GM20431 (cell line): ENCODE measurements at regions not wholly inside any gene's neighbourhood (a gene's known extent, or its start where the extent isn't known, plus 50 kb on each side); places are given as distances from the start of the nearest gene placed in this dataset.

Experiments
- in situ Hi-C: fragments of 300-500 bp; cut with MseI, MboI; formaldehyde crosslinking; loops from one replicate; pipeline ENCODE4 v1.15.0; 2020; ENCODE audit warnings: low sequenced_read_pairs; ENCODE audit not compliant: unreplicated experiment

DNA sequence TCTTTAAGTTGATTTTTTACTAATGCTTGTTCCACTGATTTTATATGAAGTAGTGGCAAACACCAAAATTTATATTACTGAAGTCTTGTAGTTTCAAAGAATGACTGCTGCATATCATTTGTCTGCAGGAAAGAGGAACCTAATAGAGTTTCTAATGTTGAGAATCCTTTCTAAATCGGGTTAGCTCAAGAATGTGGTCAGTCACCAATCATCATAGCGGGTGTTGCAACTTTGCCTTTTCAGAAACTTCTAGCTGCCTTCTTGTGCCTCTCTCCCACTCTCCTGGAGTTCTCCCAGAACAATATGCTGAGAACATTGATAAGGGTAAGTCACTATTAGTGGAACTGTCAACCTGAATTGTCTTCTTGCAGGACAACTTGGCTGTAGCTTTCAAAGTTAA, 524.8 kb upstream of the SORCS1 start:
- in situ Hi-C loops: no loop called here

DNA sequence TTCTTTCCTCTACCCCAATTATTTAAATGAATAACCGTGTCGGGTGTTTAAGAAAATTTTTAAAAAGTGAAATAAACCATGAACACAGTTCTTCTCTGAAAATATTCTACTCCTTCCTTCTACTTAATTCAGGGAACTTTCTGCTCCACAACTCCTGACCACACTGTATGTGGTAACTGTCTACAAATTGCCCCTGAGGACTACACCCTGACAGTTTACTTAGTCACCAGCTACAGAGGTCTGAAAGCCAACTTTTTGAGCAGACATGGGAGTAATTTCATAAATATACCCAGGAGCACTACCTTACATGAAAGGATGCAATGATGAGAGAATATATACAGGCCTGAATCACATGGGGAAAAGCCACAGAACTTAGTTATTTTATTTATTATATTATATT, 523.2 kb upstream of the SORCS1 start:
- in situ Hi-C loops: no loop called here

GRCh38 chr10:107686095-107686494, 521.6 kb upstream of the SORCS1 start:
- in situ Hi-C loops: no loop called here

GRCh38 chr10:107671960-107672359, 507.5 kb upstream of the SORCS1 start:
- in situ Hi-C loops: no loop called here

- in situ Hi-C loops: no loop called here
Measured at GRCh38 chr10:107666214-107666613, 501.7 kb upstream of the SORCS1 start.

GRCh38 chr10:107665459-107665858, 501.0 kb upstream of the SORCS1 start:
- in situ Hi-C loops: no loop called here

- in situ Hi-C loops: no loop called here
Measured at GRCh38 chr10:107657851-107658250, 493.3 kb upstream of the SORCS1 start.

DNA sequence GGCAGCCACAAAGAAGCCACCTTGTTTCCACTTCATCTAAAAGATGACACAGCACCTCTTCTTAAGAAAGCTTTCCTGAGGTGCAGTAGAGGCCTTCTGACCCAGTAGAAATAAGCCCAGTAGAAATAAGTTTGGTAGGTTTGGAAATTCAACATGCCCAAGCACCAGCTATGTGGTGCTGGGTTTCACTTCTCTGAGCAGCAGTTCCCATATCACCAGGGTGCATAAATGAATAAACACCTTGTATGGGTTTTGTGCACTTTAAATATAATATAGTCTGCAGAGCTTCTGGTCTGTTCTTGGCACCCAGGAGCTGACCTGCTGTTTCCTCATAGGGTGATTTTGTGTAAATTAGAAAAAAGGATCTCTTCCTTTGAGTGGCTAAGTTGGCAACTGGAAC, 492.4 kb upstream of the SORCS1 start:
- in situ Hi-C loops: no loop called here

DNA sequence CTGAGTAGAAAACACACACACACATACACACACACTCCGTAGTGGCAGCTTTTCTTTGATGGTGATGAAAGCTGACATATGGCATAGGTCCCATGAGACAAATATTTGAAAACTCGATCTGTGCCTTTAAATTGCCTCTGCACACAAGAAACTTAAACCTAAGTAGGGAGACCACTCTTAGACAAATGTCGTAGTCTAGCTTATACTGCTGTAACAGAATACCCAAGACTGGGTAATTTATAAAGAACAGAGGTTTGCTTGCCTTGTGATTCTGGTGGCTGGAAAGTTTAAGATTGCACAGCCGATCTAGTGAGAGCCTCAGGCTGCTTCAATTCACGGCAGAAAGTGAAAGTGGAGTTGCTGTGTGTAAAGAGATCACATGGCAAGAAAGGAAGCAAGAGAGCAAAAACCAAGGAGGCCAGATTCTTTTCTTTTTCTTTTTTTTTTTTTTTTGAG, 489.4 kb upstream of the SORCS1 start:
- in situ Hi-C loops: no loop called here

DNA sequence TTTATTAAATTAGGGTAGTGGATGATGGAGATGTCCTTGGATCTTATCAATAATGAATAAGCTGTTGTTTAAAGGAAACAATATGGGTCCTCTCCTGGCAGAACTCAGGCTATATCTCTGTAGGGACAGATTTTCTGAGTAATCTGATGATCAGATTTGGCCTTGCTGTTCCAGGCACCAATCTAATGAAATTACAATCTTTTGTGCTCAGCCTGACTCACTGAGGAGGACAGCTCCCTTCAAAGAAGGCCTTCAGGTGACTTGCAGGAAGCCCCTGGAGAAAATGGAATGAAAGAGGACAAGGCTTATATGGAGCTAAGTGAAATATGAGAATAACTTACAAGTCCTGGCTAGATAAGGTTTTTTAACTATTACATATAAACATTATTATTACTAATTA, 486.4 kb upstream of the SORCS1 start:
- in situ Hi-C loops: no loop called here

DNA sequence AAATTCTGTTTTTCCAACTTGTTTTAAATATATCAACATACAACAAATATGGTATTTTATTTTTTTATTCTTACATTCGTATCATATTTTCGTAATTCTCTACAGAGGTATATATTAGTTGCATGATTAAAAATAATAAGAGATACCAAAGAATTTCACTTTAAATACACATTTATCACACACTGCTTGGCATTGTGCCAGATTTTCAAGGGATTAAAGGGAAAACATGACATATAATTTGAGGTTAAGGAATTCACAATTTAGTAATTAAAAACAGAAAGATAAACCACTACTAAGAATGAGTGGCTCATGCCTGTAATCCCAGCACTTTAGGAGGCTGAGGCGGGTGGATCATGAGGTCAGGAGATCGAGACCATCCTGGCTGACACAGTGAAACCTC, 484.7 kb upstream of the SORCS1 start:
- in situ Hi-C loops: no loop called here

- in situ Hi-C loops: no loop called here
Measured at GRCh38 chr10:107647462-107647861, 483.0 kb upstream of the SORCS1 start.

DNA sequence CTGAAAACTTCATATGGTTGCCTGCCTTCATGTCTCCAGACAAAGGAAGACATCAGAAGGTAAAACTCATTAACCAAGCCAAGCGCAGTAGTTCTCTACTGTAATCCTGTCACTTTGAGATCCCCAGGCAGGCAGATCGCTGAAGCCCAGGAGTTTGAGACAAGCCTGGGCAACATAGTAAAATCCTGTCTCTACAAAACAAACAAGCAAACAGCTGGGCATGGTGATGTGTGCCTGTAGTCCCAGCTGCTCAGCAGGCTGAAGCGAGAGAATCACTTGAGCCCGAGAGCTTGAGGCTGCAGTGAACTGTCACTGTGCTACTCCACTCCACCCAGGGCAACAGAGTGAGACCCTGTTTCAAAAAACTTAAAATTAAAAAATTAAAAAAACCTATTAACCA, 467.4 kb upstream of the SORCS1 start:
- in situ Hi-C loops: no loop called here

DNA sequence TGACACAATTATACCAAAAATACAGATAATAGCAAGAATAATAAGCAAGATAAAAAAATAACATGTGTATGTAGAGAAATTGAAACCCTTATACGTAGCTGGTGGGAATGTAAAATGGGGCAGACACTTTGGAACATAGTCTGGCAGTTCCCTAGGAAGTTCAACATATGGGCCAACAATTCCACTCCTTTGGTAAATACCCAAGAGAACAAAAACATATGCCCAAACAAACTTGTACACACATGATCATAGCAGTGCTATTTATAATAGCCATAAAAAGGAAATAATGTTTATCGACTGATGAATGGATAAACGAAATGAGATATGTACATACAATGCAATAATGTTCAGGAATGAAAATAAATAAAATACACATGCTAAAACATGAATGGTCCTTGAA, 462.4 kb upstream of the SORCS1 start:
- in situ Hi-C loops: no loop called here

DNA sequence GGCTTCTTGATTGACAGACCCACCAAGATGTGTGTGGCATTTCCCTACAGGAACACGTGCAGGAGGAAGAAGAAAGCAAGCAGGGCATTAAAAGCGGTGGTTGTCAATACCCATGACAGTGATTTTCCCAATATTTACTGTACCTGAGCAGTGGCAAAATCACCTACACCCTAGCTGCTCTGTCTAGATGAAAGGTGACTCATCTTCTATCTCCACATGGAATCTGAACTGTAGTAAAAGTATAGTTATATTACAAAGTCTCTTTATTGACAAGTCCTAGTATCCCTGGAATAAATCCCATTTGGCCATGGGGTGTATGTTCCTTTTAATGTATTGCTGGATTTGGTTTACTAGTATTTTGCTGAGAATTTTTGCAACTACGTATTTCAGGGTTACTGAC, 458.8 kb upstream of the SORCS1 start:
- in situ Hi-C loops: no loop called here

DNA sequence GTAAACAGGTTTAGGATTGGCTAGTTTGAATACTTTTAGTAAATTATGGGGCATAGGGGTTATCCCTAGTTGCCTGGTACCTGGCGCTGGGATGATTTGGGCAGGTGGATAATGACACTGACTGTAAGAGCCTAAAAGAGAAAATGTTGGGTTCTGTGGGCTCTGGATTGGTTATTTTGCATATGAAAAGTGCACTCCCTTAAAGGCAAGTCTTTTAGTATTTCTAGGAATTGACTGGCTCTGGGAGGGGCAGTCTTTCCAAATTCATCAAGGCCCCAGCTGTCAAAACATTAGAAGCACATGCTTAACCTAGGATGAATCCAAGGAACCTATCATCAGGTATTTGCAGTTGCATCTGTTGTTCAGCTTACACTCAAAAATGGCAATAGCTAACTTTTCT, 454.6 kb upstream of the SORCS1 start:
- in situ Hi-C loops: no loop called here

GRCh38 chr10:107618504-107618994, 454.0 kb upstream of the SORCS1 start:
- in situ Hi-C loops: no loop called here

GRCh38 chr10:107616463-107617410, 452.2 kb upstream of the SORCS1 start:
- in situ Hi-C loops: no loop called here

GRCh38 chr10:107616031-107616430, 451.5 kb upstream of the SORCS1 start:
- in situ Hi-C loops: no loop called here

GRCh38 chr10:107614939-107615685, 450.6 kb upstream of the SORCS1 start:
- in situ Hi-C loops: no loop called here

GRCh38 chr10:107611115-107611514, 446.6 kb upstream of the SORCS1 start:
- in situ Hi-C loops: no loop called here
